GM12801 (cell line): ENCODE measurements at regions not wholly inside any gene's neighbourhood (a gene's known extent, or its start where the extent isn't known, plus 50 kb on each side); places are given as distances from the start of the nearest gene placed in this dataset.

Source experiments
- TF ChIP-seq, protein P1 (sequence below): IDR thresholded peaks from one replicate; pipeline ENCODE4 v1.5.1; 2011; ENCODE audit warnings: control low read depth; ENCODE audit not compliant: insufficient read length; ENCODE audit errors: extremely low read depth

DNA sequence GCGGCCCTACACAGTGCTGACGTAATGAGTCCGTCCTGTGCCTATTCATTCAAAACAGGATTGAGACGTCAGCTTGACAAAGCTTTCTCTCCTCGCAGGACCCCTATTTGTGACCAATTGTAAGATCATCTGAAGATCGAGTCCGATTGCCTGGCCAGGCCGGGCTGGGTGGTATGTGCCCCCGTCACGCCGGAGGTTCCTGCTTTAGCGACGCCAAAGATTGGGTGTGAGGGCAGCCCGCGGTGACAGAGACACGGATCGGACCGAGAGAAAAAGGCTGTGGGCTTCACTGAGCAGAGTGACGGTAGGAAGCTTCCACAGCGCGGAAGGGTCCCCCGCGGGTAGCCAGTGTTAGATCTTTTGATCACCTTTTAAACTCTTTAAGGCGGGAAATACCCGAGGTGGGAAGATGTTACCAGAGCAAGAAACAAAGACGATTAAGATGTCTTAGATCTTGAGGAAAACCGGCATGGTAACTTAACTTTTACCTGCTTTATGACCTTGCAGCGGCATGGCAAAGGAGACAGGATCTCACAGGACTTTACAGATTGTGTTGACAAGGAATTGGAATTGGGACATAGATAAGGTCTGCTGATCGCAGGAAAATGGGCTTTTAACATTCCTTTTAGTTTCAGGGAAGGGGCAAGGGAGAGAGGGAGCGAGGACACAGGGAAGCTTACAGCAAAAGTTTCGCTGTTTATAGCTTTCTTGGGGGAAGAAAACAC lies 220.0 kb downstream of the METTL4 start:
- TF ChIP-seq, protein P1, sequence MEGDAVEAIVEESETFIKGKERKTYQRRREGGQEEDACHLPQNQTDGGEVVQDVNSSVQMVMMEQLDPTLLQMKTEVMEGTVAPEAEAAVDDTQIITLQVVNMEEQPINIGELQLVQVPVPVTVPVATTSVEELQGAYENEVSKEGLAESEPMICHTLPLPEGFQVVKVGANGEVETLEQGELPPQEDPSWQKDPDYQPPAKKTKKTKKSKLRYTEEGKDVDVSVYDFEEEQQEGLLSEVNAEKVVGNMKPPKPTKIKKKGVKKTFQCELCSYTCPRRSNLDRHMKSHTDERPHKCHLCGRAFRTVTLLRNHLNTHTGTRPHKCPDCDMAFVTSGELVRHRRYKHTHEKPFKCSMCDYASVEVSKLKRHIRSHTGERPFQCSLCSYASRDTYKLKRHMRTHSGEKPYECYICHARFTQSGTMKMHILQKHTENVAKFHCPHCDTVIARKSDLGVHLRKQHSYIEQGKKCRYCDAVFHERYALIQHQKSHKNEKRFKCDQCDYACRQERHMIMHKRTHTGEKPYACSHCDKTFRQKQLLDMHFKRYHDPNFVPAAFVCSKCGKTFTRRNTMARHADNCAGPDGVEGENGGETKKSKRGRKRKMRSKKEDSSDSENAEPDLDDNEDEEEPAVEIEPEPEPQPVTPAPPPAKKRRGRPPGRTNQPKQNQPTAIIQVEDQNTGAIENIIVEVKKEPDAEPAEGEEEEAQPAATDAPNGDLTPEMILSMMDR: no peak

DNA sequence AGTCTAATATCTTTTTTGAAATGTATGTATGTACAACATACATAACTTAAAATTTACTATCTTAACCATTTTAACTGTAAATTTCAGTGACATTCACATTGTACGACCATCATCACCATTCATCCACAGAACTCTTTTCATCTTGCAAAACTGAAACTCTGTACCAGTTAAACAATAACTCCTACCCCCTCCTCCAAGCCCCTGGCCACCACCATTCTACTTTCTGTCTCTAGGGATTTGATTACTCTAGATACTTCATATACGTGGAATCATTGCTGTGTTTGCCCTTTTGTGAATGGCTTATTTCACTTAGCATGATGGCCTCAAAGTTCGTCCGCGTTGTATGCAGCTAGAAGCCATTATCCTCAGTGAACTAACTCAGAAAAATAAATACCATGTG lies 217.0 kb downstream of the METTL4 start:
- TF ChIP-seq, protein P1: no peak

DNA sequence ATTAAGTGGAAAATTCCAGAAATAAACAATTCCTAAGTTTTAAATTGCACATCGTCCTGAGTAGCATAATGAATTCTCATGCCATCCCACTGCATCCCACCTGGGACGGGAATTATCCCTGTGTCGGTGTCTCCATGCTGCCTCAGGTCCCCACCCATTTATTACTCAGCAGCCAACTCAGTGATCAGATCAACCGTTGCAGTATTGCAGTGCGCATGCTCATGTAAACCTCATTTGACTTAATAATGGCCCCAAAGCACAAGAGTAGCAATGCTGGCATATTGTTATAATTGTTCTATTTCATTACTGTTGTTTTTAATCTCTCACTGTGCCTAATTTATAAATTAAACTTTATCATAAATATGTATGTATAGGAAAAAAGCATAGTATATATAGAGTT lies 214.4 kb downstream of the METTL4 start:
- TF ChIP-seq, protein P1: no peak

DNA sequence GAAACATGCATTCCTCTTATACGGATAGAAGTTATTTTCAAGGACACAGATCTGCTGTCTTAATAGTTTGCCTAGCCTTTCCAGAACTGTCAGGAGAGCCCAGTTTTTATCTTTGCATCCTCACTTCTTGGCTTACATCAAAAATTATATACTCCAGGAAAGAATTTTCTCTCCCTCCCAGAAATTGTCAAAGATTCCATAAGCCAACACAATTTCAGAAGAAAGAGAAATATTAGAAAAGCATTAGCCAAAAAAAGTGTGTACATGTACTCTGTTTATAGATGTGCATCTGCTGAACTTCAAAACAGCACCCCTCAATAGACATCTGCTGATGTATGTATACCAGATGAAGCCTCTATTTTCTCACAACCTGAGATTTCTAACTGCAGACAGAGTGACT lies 210.4 kb downstream of the METTL4 start:
- TF ChIP-seq, protein P1: no peak

DNA sequence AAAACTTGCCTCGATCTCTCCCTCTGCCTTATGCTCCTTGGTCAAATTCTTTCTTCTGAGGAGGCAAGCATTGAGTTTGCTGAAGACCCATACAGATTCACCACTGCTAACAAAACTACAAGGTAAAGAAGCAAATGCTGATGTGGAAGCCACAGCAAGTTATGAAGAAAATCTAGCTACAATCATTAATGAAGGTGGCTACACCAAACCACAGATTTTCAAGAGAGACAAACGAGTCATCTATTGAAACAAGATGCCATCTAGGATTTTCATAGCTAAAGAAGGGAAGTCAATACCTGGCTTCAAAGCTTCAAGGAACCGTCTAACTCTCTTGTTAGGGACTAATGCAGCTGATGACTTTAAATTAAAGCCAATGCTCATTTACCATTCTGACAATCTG lies 203.2 kb downstream of the METTL4 start:
- TF ChIP-seq, protein P1: no peak

DNA sequence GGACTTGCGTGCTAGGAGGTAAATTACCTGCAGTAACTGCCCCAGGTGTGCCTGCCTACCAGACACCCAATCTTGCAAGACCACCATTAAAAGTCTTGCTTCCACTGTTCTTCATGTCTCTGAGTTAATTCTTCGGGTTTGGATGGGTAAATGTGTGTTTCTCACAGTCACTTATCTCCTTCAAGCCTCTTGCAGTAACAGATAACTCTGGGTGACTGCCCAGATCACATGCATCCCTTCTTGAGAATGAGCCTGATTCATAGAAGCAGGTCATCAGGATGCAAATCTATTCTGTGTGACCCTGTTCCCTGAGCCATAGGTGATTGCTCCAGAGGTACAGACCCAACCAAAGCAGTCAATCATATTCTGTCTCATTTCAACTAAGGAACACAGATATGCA lies 194.6 kb downstream of the METTL4 start:
- TF ChIP-seq, protein P1: no peak

DNA sequence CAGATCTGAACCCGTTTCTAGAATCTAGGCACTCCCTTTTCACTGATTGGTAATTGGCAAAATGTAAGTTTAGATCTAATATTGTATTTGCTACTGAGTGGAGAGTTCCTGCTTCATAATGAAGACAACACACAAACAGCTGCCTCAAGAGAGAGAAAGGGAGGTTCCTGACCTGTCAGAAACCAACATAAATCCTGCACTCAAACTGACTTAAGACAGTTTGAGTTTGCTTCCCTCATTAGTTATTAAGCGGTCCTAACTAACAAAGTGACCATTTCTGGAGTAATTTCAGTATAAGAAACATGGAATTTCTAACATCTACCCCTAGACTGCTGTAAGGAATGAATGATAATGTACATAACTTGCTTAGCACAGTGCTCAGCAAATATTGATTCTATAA lies 191.2 kb downstream of the METTL4 start:
- TF ChIP-seq, protein P1: no peak
